Erythroblast (primary cell): ENCODE measurements at regions not wholly inside any gene's neighbourhood (a gene's known extent, or its start where the extent isn't known, plus 50 kb on each side); places are given as distances from the start of the nearest gene placed in this dataset.

Source experiments
- GATA1 ChIP-seq: IDR thresholded peaks from 2 replicates; pipeline ENCODE4 v1.6.1; 2011; ENCODE audit warnings: low read depth, mild to moderate bottlenecking, control low read depth, low read length, moderate library complexity
- POLR2A ChIP-seq: IDR thresholded peaks from 2 replicates; pipeline ENCODE4 v1.6.1; 2011; ENCODE audit warnings: mild to moderate bottlenecking, low read length

GRCh38 chr5:89020926-89021610, 138.1 kb upstream of the MEF2C start:
- TF ChIP-seq POLR2A (no peak), GATA1 (no peak)
